ENCODE measurements at regions not wholly inside any gene's neighbourhood (a gene's known extent, or its start where the extent isn't known, plus 50 kb on each side); places are given as distances from the start of the nearest gene placed in this dataset.

DNA sequence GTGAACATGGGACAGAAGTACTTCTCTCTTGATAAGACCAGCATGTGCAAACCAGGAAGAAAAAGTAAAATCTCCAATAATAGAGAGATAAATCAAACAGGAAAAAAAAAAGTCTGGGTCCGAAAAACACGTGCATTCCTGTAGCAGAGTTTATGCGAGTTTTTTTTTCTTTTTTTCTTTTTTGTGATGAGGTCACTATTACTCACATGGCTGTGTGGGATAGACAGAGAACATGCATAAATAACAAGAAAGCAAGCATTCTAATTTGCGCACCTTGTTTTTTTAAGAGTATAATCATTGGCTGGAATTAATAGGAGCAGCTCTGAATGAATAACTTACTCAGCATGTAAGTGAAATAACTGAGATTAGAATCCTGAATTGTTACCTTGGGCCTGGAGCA, 91.9 kb upstream of the CPM start:
- TF ChIP-seq, protein P1, sequence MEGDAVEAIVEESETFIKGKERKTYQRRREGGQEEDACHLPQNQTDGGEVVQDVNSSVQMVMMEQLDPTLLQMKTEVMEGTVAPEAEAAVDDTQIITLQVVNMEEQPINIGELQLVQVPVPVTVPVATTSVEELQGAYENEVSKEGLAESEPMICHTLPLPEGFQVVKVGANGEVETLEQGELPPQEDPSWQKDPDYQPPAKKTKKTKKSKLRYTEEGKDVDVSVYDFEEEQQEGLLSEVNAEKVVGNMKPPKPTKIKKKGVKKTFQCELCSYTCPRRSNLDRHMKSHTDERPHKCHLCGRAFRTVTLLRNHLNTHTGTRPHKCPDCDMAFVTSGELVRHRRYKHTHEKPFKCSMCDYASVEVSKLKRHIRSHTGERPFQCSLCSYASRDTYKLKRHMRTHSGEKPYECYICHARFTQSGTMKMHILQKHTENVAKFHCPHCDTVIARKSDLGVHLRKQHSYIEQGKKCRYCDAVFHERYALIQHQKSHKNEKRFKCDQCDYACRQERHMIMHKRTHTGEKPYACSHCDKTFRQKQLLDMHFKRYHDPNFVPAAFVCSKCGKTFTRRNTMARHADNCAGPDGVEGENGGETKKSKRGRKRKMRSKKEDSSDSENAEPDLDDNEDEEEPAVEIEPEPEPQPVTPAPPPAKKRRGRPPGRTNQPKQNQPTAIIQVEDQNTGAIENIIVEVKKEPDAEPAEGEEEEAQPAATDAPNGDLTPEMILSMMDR (conservative IDR thresholded peaks at IDR 0.05; ENCODE audit: low read length), result no peak
- TF ChIP-seq EZH2phosphoT487 (IDR thresholded peaks at IDR 0.05; ENCODE audit: borderline replicate concordance, low read depth, low read length), result no peak
